DOHH2 (cell line): ENCODE measurements at regions not wholly inside any gene's neighbourhood (a gene's known extent, or its start where the extent isn't known, plus 50 kb on each side); places are given as distances from the start of the nearest gene placed in this dataset.

Source experiments
- H3F3A ChIP-seq: fragments of 200-600 bp; sonication (generic), shearing (Covaris generic); 2 replicates; pipeline ENCODE4 v1.6.0; 2016; ENCODE audit warnings: antibody characterized with exemption, mild to moderate bottlenecking; ENCODE audit not compliant: control insufficient read depth, insufficient read depth
- H3K27ac ChIP-seq: fragments of 200-600 bp; sonication (generic); 2 replicates; pipeline ENCODE4 v1.5.1; 2014; ENCODE audit warnings: low read depth, mild to moderate bottlenecking, low read length, moderate library complexity
- H3K27me3 ChIP-seq: fragments of 200-600 bp; sonication (generic); 2 replicates; pipeline ENCODE4 v1.6.1; 2014; ENCODE audit warnings: mild to moderate bottlenecking, low read length, mixed read lengths; ENCODE audit not compliant: control insufficient read depth
- H3K36me3 ChIP-seq: fragments of 200-600 bp; sonication (generic); 2 replicates; pipeline ENCODE4 v1.6.1; 2014; ENCODE audit warnings: mild to moderate bottlenecking, low read length, moderate library complexity, mixed read lengths; ENCODE audit not compliant: control insufficient read depth
- H3K4me1 ChIP-seq: fragments of 200-600 bp; sonication (generic); 2 replicates; pipeline ENCODE4 v1.6.1; 2014; ENCODE audit warnings: mild to moderate bottlenecking, low read length, mixed read lengths; ENCODE audit not compliant: control insufficient read depth
- H3K4me2 ChIP-seq: fragments of 200-600 bp; sonication (generic); 2 replicates; pipeline ENCODE4 v1.6.0; 2014; ENCODE audit warnings: mild to moderate bottlenecking, low read length, moderate library complexity
- H3K4me3 ChIP-seq: fragments of 200-600 bp; sonication (generic); 2 replicates; pipeline ENCODE4 v1.5.1; 2014; ENCODE audit warnings: mild to moderate bottlenecking, low read length, mixed read lengths
- H3K79me2 ChIP-seq: fragments of 200-600 bp; sonication (generic); 2 replicates; pipeline ENCODE4 v1.6.1; 2014; ENCODE audit warnings: mild to moderate bottlenecking, low read length, mixed read lengths; ENCODE audit not compliant: control insufficient read depth
- H3K9me2 ChIP-seq: fragments of 200-600 bp; sonication (generic); replicated peaks from 2 replicates; pipeline ENCODE4 v1.6.1; 2014; ENCODE audit warnings: mild to moderate bottlenecking, low read length, mixed read lengths; ENCODE audit not compliant: control insufficient read depth
- H3K9me3 ChIP-seq: fragments of 200-600 bp; sonication (generic); 2 replicates; pipeline ENCODE4 v1.6.1; 2014; ENCODE audit warnings: antibody characterized with exemption, low read length, mixed read lengths; ENCODE audit not compliant: control insufficient read depth, insufficient read depth
- H4K20me1 ChIP-seq: fragments of 200-600 bp; sonication (generic); 2 replicates; pipeline ENCODE4 v1.6.0; 2014; ENCODE audit warnings: low read depth, mild to moderate bottlenecking, antibody characterized with exemption, low read length, moderate library complexity; ENCODE audit not compliant: control insufficient read depth, insufficient read depth
- CTCF ChIP-seq: fragments of 200-600 bp; sonication (generic); IDR thresholded peaks from one replicate; pipeline ENCODE4 v1.5.1; 2014; ENCODE audit warnings: antibody characterized with exemption, mild to moderate bottlenecking, low read depth, low read length; ENCODE audit not compliant: poor library complexity, severe bottlenecking
- EZH2phosphoT487 ChIP-seq: fragments of 200-600 bp; sonication (generic); IDR thresholded peaks from 2 replicates; pipeline ENCODE4 v1.6.1; 2017; ENCODE audit warnings: borderline replicate concordance, mild to moderate bottlenecking, antibody characterized with exemption, low read length, moderate library complexity, mixed read lengths

GRCh38 chrX:117751155-117751554, 365.5 kb downstream of the KLHL13 start:
- H3K79me2 ChIP-seq, result no peaks in the 10 kb centered on the region
- H3K9me2 ChIP-seq, result no peaks in the 10 kb centered on the region
- no peak overlapping the region for H3K4me2 ChIP-seq
- H3K27me3 ChIP-seq, result no peaks in the 10 kb centered on the region
- TF ChIP-seq CTCF (no peak), EZH2phosphoT487 (no peak)
- H3K4me3 ChIP-seq, result no peak overlapping the region
- H3K4me1 ChIP-seq, result no peaks in the 10 kb centered on the region
- no peaks in the 10 kb centered on the region for H3K36me3 ChIP-seq
- no peak overlapping the region for H3K27ac ChIP-seq
- no peaks in the 10 kb centered on the region for H4K20me1 ChIP-seq
- H3K9me3 ChIP-seq, result no peaks in the 10 kb centered on the region
- H3F3A ChIP-seq, result no peaks in the 10 kb centered on the region

- H4K20me1 ChIP-seq, result no peaks in the 10 kb centered on the region
- no peaks in the 10 kb centered on the region for H3K27me3 ChIP-seq
- no peaks in the 10 kb centered on the region for H3K79me2 ChIP-seq
- H3K9me3 ChIP-seq, result no peaks in the 10 kb centered on the region
- no peak overlapping the region for H3K4me3 ChIP-seq
- no peaks in the 10 kb centered on the region for H3K36me3 ChIP-seq
- TF ChIP-seq CTCF, result no peak
- no peak for TF ChIP-seq EZH2phosphoT487
- no peaks in the 10 kb centered on the region for H3K9me2 ChIP-seq
- no peaks in the 10 kb centered on the region for H3K4me1 ChIP-seq
- H3K4me2 ChIP-seq, result no peak overlapping the region
- H3K27ac ChIP-seq, result no peak overlapping the region
- H3F3A ChIP-seq, result no peaks in the 10 kb centered on the region
Observed at GRCh38 chrX:117744958-117745357, 371.7 kb downstream of the KLHL13 start.

- no peaks in the 10 kb centered on the region for H4K20me1 ChIP-seq
- H3K9me2 ChIP-seq, result no peaks in the 10 kb centered on the region
- no peaks in the 10 kb centered on the region for H3K27me3 ChIP-seq
- no peaks in the 10 kb centered on the region for H3F3A ChIP-seq
- H3K27ac ChIP-seq, result no peak overlapping the region
- no peaks in the 10 kb centered on the region for H3K9me3 ChIP-seq
- H3K4me2 ChIP-seq, result no peak overlapping the region
- no peaks in the 10 kb centered on the region for H3K36me3 ChIP-seq
- no peaks in the 10 kb centered on the region for H3K79me2 ChIP-seq
- no peaks in the 10 kb centered on the region for H3K4me1 ChIP-seq
- no peak overlapping the region for H3K4me3 ChIP-seq
- TF ChIP-seq EZH2phosphoT487 (no peak), CTCF (peak; percentile 38)
Observed at GRCh38 chrX:117743469-117744251, 372.9 kb downstream of the KLHL13 start.
